ENCODE measurements at regions not wholly inside any gene's neighbourhood (a gene's known extent, or its start where the extent isn't known, plus 50 kb on each side); places are given as distances from the start of the nearest gene placed in this dataset.

DNA sequence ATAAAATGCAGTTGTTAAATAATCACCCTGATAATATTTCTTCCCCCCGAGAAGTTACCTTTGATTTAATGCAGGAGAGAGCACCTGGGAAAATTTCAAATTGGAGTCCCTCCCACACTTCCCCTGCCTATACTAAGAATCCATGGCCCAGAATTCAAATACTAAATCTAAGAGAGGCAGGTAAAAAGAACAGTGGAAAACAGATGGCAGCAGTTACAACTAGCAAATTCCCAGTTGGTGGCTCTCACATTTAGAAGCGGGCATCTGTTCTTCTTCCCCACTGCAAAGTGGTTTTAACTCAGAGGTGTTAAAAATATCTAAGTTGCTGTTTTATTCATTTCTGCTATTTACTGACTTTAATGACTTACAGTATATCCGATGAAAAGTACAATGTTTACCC, 210.4 kb upstream of the ELAVL2 start:
- TF ChIP-seq, protein P1, sequence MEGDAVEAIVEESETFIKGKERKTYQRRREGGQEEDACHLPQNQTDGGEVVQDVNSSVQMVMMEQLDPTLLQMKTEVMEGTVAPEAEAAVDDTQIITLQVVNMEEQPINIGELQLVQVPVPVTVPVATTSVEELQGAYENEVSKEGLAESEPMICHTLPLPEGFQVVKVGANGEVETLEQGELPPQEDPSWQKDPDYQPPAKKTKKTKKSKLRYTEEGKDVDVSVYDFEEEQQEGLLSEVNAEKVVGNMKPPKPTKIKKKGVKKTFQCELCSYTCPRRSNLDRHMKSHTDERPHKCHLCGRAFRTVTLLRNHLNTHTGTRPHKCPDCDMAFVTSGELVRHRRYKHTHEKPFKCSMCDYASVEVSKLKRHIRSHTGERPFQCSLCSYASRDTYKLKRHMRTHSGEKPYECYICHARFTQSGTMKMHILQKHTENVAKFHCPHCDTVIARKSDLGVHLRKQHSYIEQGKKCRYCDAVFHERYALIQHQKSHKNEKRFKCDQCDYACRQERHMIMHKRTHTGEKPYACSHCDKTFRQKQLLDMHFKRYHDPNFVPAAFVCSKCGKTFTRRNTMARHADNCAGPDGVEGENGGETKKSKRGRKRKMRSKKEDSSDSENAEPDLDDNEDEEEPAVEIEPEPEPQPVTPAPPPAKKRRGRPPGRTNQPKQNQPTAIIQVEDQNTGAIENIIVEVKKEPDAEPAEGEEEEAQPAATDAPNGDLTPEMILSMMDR (IDR thresholded peaks at IDR 0.05), result no peak
- no peak for TF ChIP-seq EP300 (IDR thresholded peaks at IDR 0.05)

All from ovary (tissue), 3 donors.